ENCODE measurements at regions not wholly inside any gene's neighbourhood (a gene's known extent, or its start where the extent isn't known, plus 50 kb on each side); places are given as distances from the start of the nearest gene placed in this dataset.
"Not testable (repeated sequence)": the region's sequence is repeated elsewhere in the genome, so short reads cannot be mapped to it uniquely, and the experiment has no call there.

DNA sequence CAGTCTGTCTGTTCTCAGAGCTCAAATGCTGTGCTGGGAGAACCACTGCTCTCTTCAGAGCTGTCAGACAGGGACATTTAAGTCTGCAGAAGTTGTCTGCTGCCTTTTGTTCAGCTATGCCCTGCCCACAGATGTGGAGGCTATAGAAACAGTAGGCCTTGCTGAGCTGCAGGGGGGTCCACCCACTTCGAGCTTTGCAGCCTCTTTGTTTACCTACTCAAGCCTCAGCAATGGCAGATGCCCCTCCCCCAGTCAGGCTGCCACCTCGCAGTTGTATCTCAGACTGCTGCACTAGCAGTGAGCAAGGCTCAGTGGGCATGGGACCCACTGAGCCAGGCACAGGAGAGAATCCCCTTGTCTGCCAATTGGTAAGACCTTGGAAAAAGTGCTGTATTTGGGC lies 470.0 kb downstream of the TMEM135 start:
- TF ChIP-seq, protein P1, sequence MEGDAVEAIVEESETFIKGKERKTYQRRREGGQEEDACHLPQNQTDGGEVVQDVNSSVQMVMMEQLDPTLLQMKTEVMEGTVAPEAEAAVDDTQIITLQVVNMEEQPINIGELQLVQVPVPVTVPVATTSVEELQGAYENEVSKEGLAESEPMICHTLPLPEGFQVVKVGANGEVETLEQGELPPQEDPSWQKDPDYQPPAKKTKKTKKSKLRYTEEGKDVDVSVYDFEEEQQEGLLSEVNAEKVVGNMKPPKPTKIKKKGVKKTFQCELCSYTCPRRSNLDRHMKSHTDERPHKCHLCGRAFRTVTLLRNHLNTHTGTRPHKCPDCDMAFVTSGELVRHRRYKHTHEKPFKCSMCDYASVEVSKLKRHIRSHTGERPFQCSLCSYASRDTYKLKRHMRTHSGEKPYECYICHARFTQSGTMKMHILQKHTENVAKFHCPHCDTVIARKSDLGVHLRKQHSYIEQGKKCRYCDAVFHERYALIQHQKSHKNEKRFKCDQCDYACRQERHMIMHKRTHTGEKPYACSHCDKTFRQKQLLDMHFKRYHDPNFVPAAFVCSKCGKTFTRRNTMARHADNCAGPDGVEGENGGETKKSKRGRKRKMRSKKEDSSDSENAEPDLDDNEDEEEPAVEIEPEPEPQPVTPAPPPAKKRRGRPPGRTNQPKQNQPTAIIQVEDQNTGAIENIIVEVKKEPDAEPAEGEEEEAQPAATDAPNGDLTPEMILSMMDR (IDR thresholded peaks at IDR 0.05): not testable (repeated sequence)
- TF ChIP-seq POLR2A (IDR thresholded peaks at IDR 0.05): not testable (repeated sequence)
